HEK293 (cell line): ENCODE measurements at regions not wholly inside any gene's neighbourhood (a gene's known extent, or its start where the extent isn't known, plus 50 kb on each side); places are given as distances from the start of the nearest gene placed in this dataset.

Experiments used
- ATF2 ChIP-seq: fragments of 450-650 bp; formaldehyde crosslinking; IDR thresholded peaks from 2 replicates; pipeline ENCODE4 v1.5.1; 2016; ENCODE audit warnings: missing biosample characterization, missing genetic modification characterization, low read depth
- MEIS1 ChIP-seq: sonication (generic); formaldehyde crosslinking; IDR thresholded peaks from 2 replicates; pipeline ENCODE4 v1.8.1; 2022; ENCODE audit warnings: missing genetic modification reagents, mild to moderate bottlenecking, borderline replicate concordance
- OVOL3 ChIP-seq: fragments of 450-650 bp; formaldehyde crosslinking; IDR thresholded peaks from 2 replicates; pipeline ENCODE4 v1.5.1; 2016; ENCODE audit warnings: missing biosample characterization, missing genetic modification characterization
- PRDM10 ChIP-seq: fragments of 450-650 bp; formaldehyde crosslinking; IDR thresholded peaks from 2 replicates; pipeline ENCODE4 v1.5.1; 2016; ENCODE audit warnings: missing biosample characterization, missing genetic modification characterization
- ZNF155 ChIP-seq: fragments of 450-650 bp; formaldehyde crosslinking; IDR thresholded peaks from 2 replicates; pipeline ENCODE4 v1.5.1; 2016; ENCODE audit warnings: missing biosample characterization, missing genetic modification characterization
- ZNF311 ChIP-seq: fragments of 450-650 bp; formaldehyde crosslinking; IDR thresholded peaks from 2 replicates; pipeline ENCODE4 v1.5.1; 2017; ENCODE audit warnings: missing biosample characterization, missing genetic modification characterization, borderline replicate concordance
- ZNF544 ChIP-seq: fragments of 450-650 bp; formaldehyde crosslinking; IDR thresholded peaks from 2 replicates; pipeline ENCODE4 v1.5.0; 2017; ENCODE audit warnings: missing biosample characterization, missing genetic modification characterization
- TF ChIP-seq, protein P1 (sequence below): fragments of 450-650 bp; formaldehyde crosslinking; IDR thresholded peaks from 2 replicates; pipeline ENCODE4 v1.5.1; 2016; ENCODE audit warnings: missing biosample characterization, missing genetic modification characterization
- TF ChIP-seq, protein P2 (sequence below): fragments of 450-650 bp; formaldehyde crosslinking; IDR thresholded peaks from 2 replicates; pipeline ENCODE4 v1.5.1; 2017; ENCODE audit warnings: missing biosample characterization, missing genetic modification characterization

DNA sequence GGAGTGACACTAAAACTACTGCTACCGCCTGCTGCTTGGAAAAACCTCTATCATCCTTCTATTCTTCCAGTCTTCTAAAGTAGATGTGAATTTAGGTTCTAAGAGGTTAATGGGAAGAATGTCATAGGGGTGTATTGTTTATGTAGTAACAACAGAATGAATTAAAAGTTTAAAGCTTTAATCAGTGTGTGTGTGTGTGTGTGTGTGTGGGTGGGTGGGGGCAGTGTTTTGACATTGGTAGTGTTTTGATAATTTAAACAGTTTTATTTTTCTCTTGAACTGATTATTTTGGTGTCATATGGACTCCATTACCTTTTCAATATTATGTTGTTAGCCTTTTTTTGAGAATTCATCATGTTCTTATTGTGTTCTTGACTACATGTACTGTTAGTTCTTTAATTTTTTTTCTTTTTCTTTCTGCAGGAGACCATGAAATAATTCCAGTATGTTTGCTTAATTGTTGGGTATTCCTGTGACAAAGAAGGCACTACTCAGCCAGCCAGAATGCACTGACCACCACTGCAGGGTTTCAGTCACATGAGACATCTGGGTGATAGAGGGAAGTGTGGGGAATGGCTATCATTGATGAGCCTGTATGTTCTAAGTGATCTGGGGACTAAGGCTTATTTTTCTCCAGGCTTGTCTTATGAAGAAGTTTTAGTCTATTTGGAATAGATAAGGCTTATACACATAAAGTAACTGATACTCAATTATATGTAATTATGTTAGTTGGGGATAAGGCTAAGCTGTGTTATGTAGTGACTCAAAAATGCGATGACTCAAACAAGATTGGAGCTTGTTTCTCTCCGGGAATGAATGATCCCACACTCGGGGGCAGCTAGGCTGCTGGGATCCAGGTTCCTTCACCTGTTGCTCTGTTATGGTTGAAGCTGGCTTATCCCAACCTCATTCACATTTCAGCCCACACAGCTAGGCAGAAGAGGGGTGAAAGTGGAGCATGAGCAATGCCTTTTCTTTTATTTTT, 50.2 kb upstream of the ACTBL2 start:
- TF ChIP-seq MEIS1 (CRISPR knock-in tag) (no peak), ZNF311 (no peak), PRDM10 (tag by site-specific recombination) (peak; percentile 37), ZNF155 (no peak), OVOL3 (tag by site-specific recombination) (no peak), ATF2 (tag by site-specific recombination) (no peak), ZNF544 (tag by site-specific recombination) (no peak)
- TF ChIP-seq, protein P1, sequence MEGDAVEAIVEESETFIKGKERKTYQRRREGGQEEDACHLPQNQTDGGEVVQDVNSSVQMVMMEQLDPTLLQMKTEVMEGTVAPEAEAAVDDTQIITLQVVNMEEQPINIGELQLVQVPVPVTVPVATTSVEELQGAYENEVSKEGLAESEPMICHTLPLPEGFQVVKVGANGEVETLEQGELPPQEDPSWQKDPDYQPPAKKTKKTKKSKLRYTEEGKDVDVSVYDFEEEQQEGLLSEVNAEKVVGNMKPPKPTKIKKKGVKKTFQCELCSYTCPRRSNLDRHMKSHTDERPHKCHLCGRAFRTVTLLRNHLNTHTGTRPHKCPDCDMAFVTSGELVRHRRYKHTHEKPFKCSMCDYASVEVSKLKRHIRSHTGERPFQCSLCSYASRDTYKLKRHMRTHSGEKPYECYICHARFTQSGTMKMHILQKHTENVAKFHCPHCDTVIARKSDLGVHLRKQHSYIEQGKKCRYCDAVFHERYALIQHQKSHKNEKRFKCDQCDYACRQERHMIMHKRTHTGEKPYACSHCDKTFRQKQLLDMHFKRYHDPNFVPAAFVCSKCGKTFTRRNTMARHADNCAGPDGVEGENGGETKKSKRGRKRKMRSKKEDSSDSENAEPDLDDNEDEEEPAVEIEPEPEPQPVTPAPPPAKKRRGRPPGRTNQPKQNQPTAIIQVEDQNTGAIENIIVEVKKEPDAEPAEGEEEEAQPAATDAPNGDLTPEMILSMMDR (tag by site-specific recombination): no peak
- TF ChIP-seq, protein P2, sequence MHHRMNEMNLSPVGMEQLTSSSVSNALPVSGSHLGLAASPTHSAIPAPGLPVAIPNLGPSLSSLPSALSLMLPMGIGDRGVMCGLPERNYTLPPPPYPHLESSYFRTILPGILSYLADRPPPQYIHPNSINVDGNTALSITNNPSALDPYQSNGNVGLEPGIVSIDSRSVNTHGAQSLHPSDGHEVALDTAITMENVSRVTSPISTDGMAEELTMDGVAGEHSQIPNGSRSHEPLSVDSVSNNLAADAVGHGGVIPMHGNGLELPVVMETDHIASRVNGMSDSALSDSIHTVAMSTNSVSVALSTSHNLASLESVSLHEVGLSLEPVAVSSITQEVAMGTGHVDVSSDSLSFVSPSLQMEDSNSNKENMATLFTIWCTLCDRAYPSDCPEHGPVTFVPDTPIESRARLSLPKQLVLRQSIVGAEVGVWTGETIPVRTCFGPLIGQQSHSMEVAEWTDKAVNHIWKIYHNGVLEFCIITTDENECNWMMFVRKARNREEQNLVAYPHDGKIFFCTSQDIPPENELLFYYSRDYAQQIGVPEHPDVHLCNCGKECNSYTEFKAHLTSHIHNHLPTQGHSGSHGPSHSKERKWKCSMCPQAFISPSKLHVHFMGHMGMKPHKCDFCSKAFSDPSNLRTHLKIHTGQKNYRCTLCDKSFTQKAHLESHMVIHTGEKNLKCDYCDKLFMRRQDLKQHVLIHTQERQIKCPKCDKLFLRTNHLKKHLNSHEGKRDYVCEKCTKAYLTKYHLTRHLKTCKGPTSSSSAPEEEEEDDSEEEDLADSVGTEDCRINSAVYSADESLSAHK (tag by site-specific recombination): no peak
